GM23338 (cell line): ENCODE measurements at regions not wholly inside any gene's neighbourhood (a gene's known extent, or its start where the extent isn't known, plus 50 kb on each side); places are given as distances from the start of the nearest gene placed in this dataset.

Experiments
- ATAC-seq: fragments of 200-7000 bp; cut with Tn5 transposase; 3 replicates; pipeline ENCODE4 v1.9.1; 2020
- DNase-seq: peaks from one replicate; pipeline ENCODE4 v3.0.0-alpha.2; 2015; ENCODE audit warnings: low spot score
- H2AFZ ChIP-seq: fragments of 200-600 bp; sonication (generic); 2 replicates; pipeline ENCODE4 v1.8.0; 2016; ENCODE audit warnings: antibody characterized with exemption, mild to moderate bottlenecking, moderate library complexity
- H3F3A ChIP-seq: fragments of 200-600 bp; sonication (generic); replicated peaks from 2 replicates; pipeline ENCODE4 v1.8.0; 2017; ENCODE audit warnings: antibody characterized with exemption, mixed run types, low read depth
- H3K27ac ChIP-seq: fragments of 200-600 bp; sonication (generic); 2 replicates; pipeline ENCODE4 v1.6.1; 2016; ENCODE audit warnings: low read depth
- H3K27me3 ChIP-seq: fragments of 200-600 bp; sonication (generic); 2 replicates; pipeline ENCODE4 v1.8.0; 2016; ENCODE audit warnings: mild to moderate bottlenecking, mixed run types, moderate library complexity; ENCODE audit not compliant: insufficient read depth
- H3K36me3 ChIP-seq: fragments of 200-600 bp; sonication (generic); 2 replicates; pipeline ENCODE4 v1.8.0; 2016; ENCODE audit warnings: mild to moderate bottlenecking; ENCODE audit not compliant: insufficient read depth
- H3K4me1 ChIP-seq: fragments of 200-600 bp; sonication (generic); 2 replicates; pipeline ENCODE4 v1.8.0; 2016; ENCODE audit warnings: mild to moderate bottlenecking, moderate library complexity; ENCODE audit not compliant: insufficient read depth
- H3K4me2 ChIP-seq: fragments of 200-600 bp; sonication (generic); 2 replicates; pipeline ENCODE4 v1.7.1; 2017; ENCODE audit warnings: mixed run types
- H3K4me3 ChIP-seq: fragments of 200-600 bp; sonication (generic); 2 replicates; pipeline ENCODE4 v1.6.1; 2016; ENCODE audit warnings: mixed run types
- H3K79me2 ChIP-seq: fragments of 200-600 bp; sonication (generic); replicated peaks from 2 replicates; pipeline ENCODE4 v1.8.0; 2017; ENCODE audit warnings: mild to moderate bottlenecking; ENCODE audit not compliant: insufficient read depth
- H3K9me2 ChIP-seq: fragments of 200-600 bp; sonication (generic); 2 replicates; pipeline ENCODE4 v1.8.0; 2017; ENCODE audit not compliant: insufficient read depth
- H4K20me1 ChIP-seq: fragments of 200-600 bp; sonication (generic); replicated peaks from 2 replicates; pipeline ENCODE4 v1.8.0; 2017; ENCODE audit warnings: mild to moderate bottlenecking; ENCODE audit not compliant: insufficient read depth
- H3K27ac Mint-ChIP-seq: 2 replicates; pipeline ENCODE4 v1.8.0; 2020; ENCODE audit warnings: inconsistent platforms, mild to moderate bottlenecking, moderate library complexity, mixed read lengths
- H3K27me3 Mint-ChIP-seq: 3 replicates; pipeline ENCODE4 v1.8.0; 2022; ENCODE audit warnings: low read depth, mild to moderate bottlenecking, moderate library complexity, mixed read lengths, inconsistent platforms; ENCODE audit not compliant: insufficient read depth, poor library complexity
- H3K36me3 Mint-ChIP-seq: 3 replicates; pipeline ENCODE4 v1.8.0; 2021; ENCODE audit warnings: low read depth, mild to moderate bottlenecking, inconsistent platforms, moderate library complexity, mixed read lengths
- H3K4me1 Mint-ChIP-seq: 3 replicates; pipeline ENCODE4 v1.8.0; 2020; ENCODE audit warnings: mild to moderate bottlenecking, inconsistent platforms, mixed read lengths
- H3K4me3 Mint-ChIP-seq: 3 replicates; pipeline ENCODE4 v1.8.0; 2021; ENCODE audit warnings: moderate library complexity, mild to moderate bottlenecking, inconsistent platforms, mixed read lengths
- H3K9me3 Mint-ChIP-seq: 3 replicates; pipeline ENCODE4 v1.8.0; 2020; ENCODE audit warnings: moderate library complexity, mild to moderate bottlenecking, inconsistent platforms, mixed read lengths
- CREB1 ChIP-seq: fragments of 250-450 bp; sonication (Bioruptor Pico); IDR thresholded peaks from 2 replicates; pipeline ENCODE4 v1.5.0; 2020; ENCODE audit warnings: low read depth, mild to moderate bottlenecking, moderate library complexity
- EZH2 ChIP-seq: fragments of 200-600 bp; sonication (generic); IDR thresholded peaks from one replicate; pipeline ENCODE4 v1.8.0; 2017; ENCODE audit warnings: antibody characterized with exemption, mild to moderate bottlenecking, low read depth; ENCODE audit not compliant: unreplicated experiment
- EZH2phosphoT487 ChIP-seq: fragments of 200-600 bp; sonication (generic); IDR thresholded peaks from one replicate; pipeline ENCODE4 v1.8.1; 2018; ENCODE audit warnings: antibody characterized with exemption; ENCODE audit not compliant: unreplicated experiment
- JUNB ChIP-seq: IDR thresholded peaks from one replicate; pipeline ENCODE4 v1.6.1; 2016; ENCODE audit warnings: antibody characterized with exemption; ENCODE audit not compliant: unreplicated experiment
- NANOG ChIP-seq: IDR thresholded peaks from 2 replicates; pipeline ENCODE4 v1.6.1; 2016; ENCODE audit warnings: antibody characterized with exemption, borderline replicate concordance
- POLR2AphosphoS5 ChIP-seq: IDR thresholded peaks from 2 replicates; pipeline ENCODE4 v1.6.1; 2016; ENCODE audit warnings: antibody characterized with exemption, low read depth
- STAT1 ChIP-seq: IDR thresholded peaks from one replicate; pipeline ENCODE4 v1.6.1; 2016; ENCODE audit warnings: antibody characterized with exemption; ENCODE audit not compliant: unreplicated experiment
- ZNF114 ChIP-seq: fragments of 250-450 bp; sonication (Bioruptor Pico); IDR thresholded peaks from 2 replicates; pipeline ENCODE4 v1.5.0; 2020; ENCODE audit warnings: mild to moderate bottlenecking, moderate library complexity
- ZNF331 ChIP-seq: fragments of 250-450 bp; sonication (Bioruptor Pico); IDR thresholded peaks from 2 replicates; pipeline ENCODE4 v1.5.0; 2020; ENCODE audit warnings: low read depth, mild to moderate bottlenecking, moderate library complexity
- TF ChIP-seq, protein P1 (sequence below): IDR thresholded peaks from 2 replicates; pipeline ENCODE4 v1.6.1; 2016; ENCODE audit warnings: antibody characterized with exemption
- TF ChIP-seq, protein P2 (sequence below): IDR thresholded peaks from one replicate; pipeline ENCODE4 v1.6.1; 2018; ENCODE audit warnings: antibody characterized with exemption; ENCODE audit not compliant: unreplicated experiment
- TF ChIP-seq, protein P3 (sequence below): fragments of 250-450 bp; sonication (Bioruptor Pico); IDR thresholded peaks from 2 replicates; pipeline ENCODE4 v1.5.0; 2020; ENCODE audit warnings: mild to moderate bottlenecking, moderate library complexity

DNA sequence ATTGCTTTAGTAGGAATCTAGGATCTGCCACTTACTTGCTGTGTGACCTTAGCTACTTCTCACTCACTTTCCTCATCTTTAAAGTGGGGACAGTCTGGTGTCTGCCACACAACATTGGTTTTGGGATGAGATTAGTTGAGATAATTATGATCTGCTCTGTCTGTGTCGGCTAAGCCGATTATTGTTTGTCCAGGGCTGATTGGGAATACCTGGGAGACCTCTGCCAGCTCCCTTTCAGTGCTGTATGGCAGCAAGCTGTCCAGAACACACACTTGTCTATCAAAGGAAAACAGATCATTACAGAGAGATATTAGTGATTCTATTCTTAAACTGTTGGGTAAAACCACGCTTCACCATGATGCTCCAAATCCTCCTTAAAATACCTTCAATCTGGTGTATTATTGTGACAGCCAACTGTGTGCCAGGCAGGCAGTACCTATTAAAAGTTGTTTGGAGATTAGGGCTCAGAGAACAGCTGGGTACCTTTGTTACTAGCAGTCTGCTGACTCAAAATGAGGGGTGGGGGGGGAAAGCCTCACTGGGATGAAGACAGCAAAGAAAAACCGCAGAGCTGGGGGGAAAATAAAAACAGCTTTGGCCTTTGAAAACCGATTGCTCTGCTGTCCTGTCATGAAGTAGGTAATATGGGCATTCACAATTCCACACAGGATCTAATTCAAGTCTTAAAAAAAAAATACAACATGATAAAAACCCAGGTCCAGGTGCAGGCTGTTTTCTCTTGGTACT is 458.4 kb upstream of the C9orf72 start:
- Histone ChIP-seq H3K36me3 (no peaks in the 10 kb centered on the region), H3K9me2 (no peaks in the 10 kb centered on the region), H2AFZ (peak overlapping the region; percentile 5; the same call in 1 of the 2 replicates), H3K4me3 (no peak overlapping the region), H4K20me1 (no peaks in the 10 kb centered on the region), H3K4me2 (no peak overlapping the region), H3K4me1 (peaks cover 3% of the 10 kb centered on the region; the same call in 1 of the 2 replicates), H3K27me3 (no peaks in the 10 kb centered on the region), H3K79me2 (no peaks in the 10 kb centered on the region), H3K27ac (no peak overlapping the region), H3F3A (no peaks in the 10 kb centered on the region)
- peaks cover 3% of the 10 kb centered on the region; the same call in 1 of the 3 replicates for H3K9me3 Mint-ChIP-seq
- H3K27ac Mint-ChIP-seq, result no peak overlapping the region
- no peak overlapping the region for H3K4me3 Mint-ChIP-seq
- peaks cover 19% of the 10 kb centered on the region for H3K4me1 Mint-ChIP-seq
- no peaks in the 10 kb centered on the region for H3K36me3 Mint-ChIP-seq
- ATAC-seq, result peak; percentile 77
- no peak for TF ChIP-seq JUNB
- TF ChIP-seq CREB1 (CRISPR knock-in tag), result no peak
- no peak for TF ChIP-seq ZNF331 (CRISPR knock-in tag)
- no peak for TF ChIP-seq EZH2
- TF ChIP-seq, protein P1, sequence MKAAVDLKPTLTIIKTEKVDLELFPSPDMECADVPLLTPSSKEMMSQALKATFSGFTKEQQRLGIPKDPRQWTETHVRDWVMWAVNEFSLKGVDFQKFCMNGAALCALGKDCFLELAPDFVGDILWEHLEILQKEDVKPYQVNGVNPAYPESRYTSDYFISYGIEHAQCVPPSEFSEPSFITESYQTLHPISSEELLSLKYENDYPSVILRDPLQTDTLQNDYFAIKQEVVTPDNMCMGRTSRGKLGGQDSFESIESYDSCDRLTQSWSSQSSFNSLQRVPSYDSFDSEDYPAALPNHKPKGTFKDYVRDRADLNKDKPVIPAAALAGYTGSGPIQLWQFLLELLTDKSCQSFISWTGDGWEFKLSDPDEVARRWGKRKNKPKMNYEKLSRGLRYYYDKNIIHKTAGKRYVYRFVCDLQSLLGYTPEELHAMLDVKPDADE, result no peak
- TF ChIP-seq POLR2AphosphoS5, result no peak
- TF ChIP-seq, protein P2, sequence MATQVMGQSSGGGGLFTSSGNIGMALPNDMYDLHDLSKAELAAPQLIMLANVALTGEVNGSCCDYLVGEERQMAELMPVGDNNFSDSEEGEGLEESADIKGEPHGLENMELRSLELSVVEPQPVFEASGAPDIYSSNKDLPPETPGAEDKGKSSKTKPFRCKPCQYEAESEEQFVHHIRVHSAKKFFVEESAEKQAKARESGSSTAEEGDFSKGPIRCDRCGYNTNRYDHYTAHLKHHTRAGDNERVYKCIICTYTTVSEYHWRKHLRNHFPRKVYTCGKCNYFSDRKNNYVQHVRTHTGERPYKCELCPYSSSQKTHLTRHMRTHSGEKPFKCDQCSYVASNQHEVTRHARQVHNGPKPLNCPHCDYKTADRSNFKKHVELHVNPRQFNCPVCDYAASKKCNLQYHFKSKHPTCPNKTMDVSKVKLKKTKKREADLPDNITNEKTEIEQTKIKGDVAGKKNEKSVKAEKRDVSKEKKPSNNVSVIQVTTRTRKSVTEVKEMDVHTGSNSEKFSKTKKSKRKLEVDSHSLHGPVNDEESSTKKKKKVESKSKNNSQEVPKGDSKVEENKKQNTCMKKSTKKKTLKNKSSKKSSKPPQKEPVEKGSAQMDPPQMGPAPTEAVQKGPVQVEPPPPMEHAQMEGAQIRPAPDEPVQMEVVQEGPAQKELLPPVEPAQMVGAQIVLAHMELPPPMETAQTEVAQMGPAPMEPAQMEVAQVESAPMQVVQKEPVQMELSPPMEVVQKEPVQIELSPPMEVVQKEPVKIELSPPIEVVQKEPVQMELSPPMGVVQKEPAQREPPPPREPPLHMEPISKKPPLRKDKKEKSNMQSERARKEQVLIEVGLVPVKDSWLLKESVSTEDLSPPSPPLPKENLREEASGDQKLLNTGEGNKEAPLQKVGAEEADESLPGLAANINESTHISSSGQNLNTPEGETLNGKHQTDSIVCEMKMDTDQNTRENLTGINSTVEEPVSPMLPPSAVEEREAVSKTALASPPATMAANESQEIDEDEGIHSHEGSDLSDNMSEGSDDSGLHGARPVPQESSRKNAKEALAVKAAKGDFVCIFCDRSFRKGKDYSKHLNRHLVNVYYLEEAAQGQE, result no peak
- TF ChIP-seq NANOG, result no peak
- TF ChIP-seq STAT1, result no peak
- no peak for TF ChIP-seq ZNF114 (CRISPR knock-in tag)
- TF ChIP-seq, protein P3, sequence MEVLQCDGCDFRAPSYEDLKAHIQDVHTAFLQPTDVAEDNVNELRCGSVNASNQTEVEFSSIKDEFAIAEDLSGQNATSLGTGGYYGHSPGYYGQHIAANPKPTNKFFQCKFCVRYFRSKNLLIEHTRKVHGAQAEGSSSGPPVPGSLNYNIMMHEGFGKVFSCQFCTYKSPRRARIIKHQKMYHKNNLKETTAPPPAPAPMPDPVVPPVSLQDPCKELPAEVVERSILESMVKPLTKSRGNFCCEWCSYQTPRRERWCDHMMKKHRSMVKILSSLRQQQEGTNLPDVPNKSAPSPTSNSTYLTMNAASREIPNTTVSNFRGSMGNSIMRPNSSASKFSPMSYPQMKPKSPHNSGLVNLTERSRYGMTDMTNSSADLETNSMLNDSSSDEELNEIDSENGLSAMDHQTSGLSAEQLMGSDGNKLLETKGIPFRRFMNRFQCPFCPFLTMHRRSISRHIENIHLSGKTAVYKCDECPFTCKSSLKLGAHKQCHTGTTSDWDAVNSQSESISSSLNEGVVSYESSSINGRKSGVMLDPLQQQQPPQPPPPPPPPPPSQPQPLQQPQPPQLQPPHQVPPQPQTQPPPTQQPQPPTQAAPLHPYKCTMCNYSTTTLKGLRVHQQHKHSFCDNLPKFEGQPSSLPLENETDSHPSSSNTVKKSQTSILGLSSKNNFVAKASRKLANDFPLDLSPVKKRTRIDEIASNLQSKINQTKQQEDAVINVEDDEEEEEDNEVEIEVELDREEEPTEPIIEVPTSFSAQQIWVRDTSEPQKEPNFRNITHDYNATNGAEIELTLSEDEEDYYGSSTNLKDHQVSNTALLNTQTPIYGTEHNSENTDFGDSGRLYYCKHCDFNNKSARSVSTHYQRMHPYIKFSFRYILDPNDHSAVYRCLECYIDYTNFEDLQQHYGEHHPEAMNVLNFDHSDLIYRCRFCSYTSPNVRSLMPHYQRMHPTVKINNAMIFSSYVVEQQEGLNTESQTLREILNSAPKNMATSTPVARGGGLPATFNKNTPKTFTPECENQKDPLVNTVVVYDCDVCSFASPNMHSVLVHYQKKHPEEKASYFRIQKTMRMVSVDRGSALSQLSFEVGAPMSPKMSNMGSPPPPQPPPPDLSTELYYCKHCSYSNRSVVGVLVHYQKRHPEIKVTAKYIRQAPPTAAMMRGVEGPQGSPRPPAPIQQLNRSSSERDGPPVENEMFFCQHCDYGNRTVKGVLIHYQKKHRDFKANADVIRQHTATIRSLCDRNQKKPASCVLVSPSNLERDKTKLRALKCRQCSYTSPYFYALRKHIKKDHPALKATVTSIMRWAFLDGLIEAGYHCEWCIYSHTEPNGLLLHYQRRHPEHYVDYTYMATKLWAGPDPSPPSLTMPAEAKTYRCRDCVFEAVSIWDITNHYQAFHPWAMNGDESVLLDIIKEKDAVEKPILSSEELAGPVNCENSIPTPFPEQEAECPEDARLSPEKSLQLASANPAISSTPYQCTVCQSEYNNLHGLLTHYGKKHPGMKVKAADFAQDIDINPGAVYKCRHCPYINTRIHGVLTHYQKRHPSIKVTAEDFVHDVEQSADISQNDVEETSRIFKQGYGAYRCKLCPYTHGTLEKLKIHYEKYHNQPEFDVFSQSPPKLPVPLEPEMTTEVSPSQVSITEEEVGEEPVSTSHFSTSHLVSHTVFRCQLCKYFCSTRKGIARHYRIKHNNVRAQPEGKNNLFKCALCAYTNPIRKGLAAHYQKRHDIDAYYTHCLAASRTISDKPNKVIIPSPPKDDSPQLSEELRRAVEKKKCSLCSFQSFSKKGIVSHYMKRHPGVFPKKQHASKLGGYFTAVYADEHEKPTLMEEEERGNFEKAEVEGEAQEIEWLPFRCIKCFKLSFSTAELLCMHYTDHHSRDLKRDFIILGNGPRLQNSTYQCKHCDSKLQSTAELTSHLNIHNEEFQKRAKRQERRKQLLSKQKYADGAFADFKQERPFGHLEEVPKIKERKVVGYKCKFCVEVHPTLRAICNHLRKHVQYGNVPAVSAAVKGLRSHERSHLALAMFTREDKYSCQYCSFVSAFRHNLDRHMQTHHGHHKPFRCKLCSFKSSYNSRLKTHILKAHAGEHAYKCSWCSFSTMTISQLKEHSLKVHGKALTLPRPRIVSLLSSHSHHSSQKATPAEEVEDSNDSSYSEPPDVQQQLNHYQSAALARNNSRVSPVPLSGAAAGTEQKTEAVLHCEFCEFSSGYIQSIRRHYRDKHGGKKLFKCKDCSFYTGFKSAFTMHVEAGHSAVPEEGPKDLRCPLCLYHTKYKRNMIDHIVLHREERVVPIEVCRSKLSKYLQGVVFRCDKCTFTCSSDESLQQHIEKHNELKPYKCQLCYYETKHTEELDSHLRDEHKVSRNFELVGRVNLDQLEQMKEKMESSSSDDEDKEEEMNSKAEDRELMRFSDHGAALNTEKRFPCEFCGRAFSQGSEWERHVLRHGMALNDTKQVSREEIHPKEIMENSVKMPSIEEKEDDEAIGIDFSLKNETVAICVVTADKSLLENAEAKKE (CRISPR knock-in tag), result no peak
- no peak for TF ChIP-seq EZH2phosphoT487
- H3K27me3 Mint-ChIP-seq, result no peaks in the 10 kb centered on the region
- no peak for DNase-seq
